ENCODE measurements at regions not wholly inside any gene's neighbourhood (a gene's known extent, or its start where the extent isn't known, plus 50 kb on each side); places are given as distances from the start of the nearest gene placed in this dataset.

- no peak for TF ChIP-seq CTCF (IDR thresholded peaks at IDR 0.05)
- no peak overlapping the region for H3K27ac ChIP-seq
- WGBS, 2 donors, result 32 to 44% methylated on average over 7 of the region's 7 CpGs
- no peaks in the 10 kb centered on the region for H3K27me3 ChIP-seq
- H3K9me3 ChIP-seq, result no peaks in the 10 kb centered on the region
- no peaks in the 10 kb centered on the region for H3K36me3 ChIP-seq
- H3K4me1 ChIP-seq, result no peaks in the 10 kb centered on the region
- FAIRE-seq, result no peak
- no peak for DNase-seq
- no peak overlapping the region for H3K4me3 ChIP-seq
- intact Hi-C loops (cut with DNase I), result no loop called here
- no peak for ATAC-seq
These were observed 156.9 kb upstream of the TIAM1 start for GRCh38 chr21:31500982-31501381.

- Histone ChIP-seq H3K4me3 (no peak overlapping the region), H3K4me1 (no peaks in the 10 kb centered on the region), H3K27me3 (no peaks in the 10 kb centered on the region), H3K27ac (no peak overlapping the region), H3K9me3 (no peaks in the 10 kb centered on the region), H3K36me3 (no peaks in the 10 kb centered on the region)
- ATAC-seq (no peak), FAIRE-seq (no peak), DNase-seq (no peak)
- no peak for TF ChIP-seq CTCF (IDR thresholded peaks at IDR 0.05)
- 64 to 81% methylated on average over 5 of the region's 5 CpGs for WGBS, 2 donors
- intact Hi-C loops (cut with DNase I), result no loop called here
These were observed 156.0 kb upstream of the TIAM1 start for GRCh38 chr21:31500071-31500470.

GRCh38 chr21:31498985-31499384 is 154.9 kb upstream of the TIAM1 start:
- H3K27ac ChIP-seq, result no peak overlapping the region
- no peak for TF ChIP-seq CTCF (IDR thresholded peaks at IDR 0.05)
- no peak for FAIRE-seq
- H3K27me3 ChIP-seq, result no peaks in the 10 kb centered on the region
- intact Hi-C loops (cut with DNase I), result no loop called here
- ATAC-seq, result no peak
- no peak overlapping the region for H3K4me3 ChIP-seq
- no peak for DNase-seq
- 0 to 34% methylated on average over 1 of the region's 1 CpG for WGBS, 2 donors
- H3K36me3 ChIP-seq, result no peaks in the 10 kb centered on the region
- H3K9me3 ChIP-seq, result no peaks in the 10 kb centered on the region
- H3K4me1 ChIP-seq, result no peaks in the 10 kb centered on the region

GRCh38 chr21:31497914-31498313 is 153.9 kb upstream of the TIAM1 start:
- H3K27ac ChIP-seq, result no peak overlapping the region
- H3K27me3 ChIP-seq, result no peaks in the 10 kb centered on the region
- H3K4me1 ChIP-seq, result no peaks in the 10 kb centered on the region
- 54 to 58% methylated on average over 3 of the region's 3 CpGs for WGBS, 2 donors
- ATAC-seq (no peak), FAIRE-seq (no peak), DNase-seq (no peak)
- TF ChIP-seq CTCF (IDR thresholded peaks at IDR 0.05), result no peak
- no peak overlapping the region for H3K4me3 ChIP-seq
- intact Hi-C loops (cut with DNase I), result no loop called here
- no peaks in the 10 kb centered on the region for H3K36me3 ChIP-seq
- H3K9me3 ChIP-seq, result no peaks in the 10 kb centered on the region

GRCh38 chr21:31493350-31493880 is 149.4 kb upstream of the TIAM1 start:
- H3K4me3 ChIP-seq, result no peak overlapping the region
- TF ChIP-seq CTCF (IDR thresholded peaks at IDR 0.05), result no peak
- H3K27ac ChIP-seq, result no peak overlapping the region
- H3K27me3 ChIP-seq, result no peaks in the 10 kb centered on the region
- intact Hi-C loops (cut with DNase I), result no loop called here
- DNase-seq (no peak), ATAC-seq (no peak), FAIRE-seq (no peak)
- no peaks in the 10 kb centered on the region for H3K4me1 ChIP-seq
- H3K36me3 ChIP-seq, result no peaks in the 10 kb centered on the region
- no peaks in the 10 kb centered on the region for H3K9me3 ChIP-seq
- WGBS, 2 donors, result 50 to 55% methylated on average over 7 of the region's 7 CpGs
